ENCODE measurements at regions not wholly inside any gene's neighbourhood (a gene's known extent, or its start where the extent isn't known, plus 50 kb on each side); places are given as distances from the start of the nearest gene placed in this dataset.
"Not testable (repeated sequence)": the region's sequence is repeated elsewhere in the genome, so short reads cannot be mapped to it uniquely, and the experiment has no call there.

GRCh38 chr2:238773472-238773871 lies 74.4 kb upstream of the TWIST2 start:
- no peak for TF ChIP-seq CTCF (conservative IDR thresholded peaks at IDR 0.05; ENCODE audit: control insufficient read depth, insufficient read depth, low read depth, low read length)
- no peak for DNase-seq (ENCODE audit: low read depth)
- H3K4me3 ChIP-seq (ENCODE audit: control insufficient read depth, low read depth, low read length) = no peak overlapping the region

GRCh38 chr2:238774071-238774470 lies 73.8 kb upstream of the TWIST2 start:
- TF ChIP-seq CTCF (conservative IDR thresholded peaks at IDR 0.05; ENCODE audit: control insufficient read depth, insufficient read depth, low read depth, low read length) = no peak
- no peak overlapping the region for H3K4me3 ChIP-seq (ENCODE audit: control insufficient read depth, low read depth, low read length)
- no peak for DNase-seq (ENCODE audit: low read depth)

GRCh38 chr2:238774980-238775509 lies 72.8 kb upstream of the TWIST2 start:
- no peak overlapping the region for H3K4me3 ChIP-seq (ENCODE audit: control insufficient read depth, low read depth, low read length)
- no peak for DNase-seq (ENCODE audit: low read depth)
- no peak for TF ChIP-seq CTCF (conservative IDR thresholded peaks at IDR 0.05; ENCODE audit: control insufficient read depth, insufficient read depth, low read depth, low read length)

- no peak for TF ChIP-seq CTCF (conservative IDR thresholded peaks at IDR 0.05; ENCODE audit: control insufficient read depth, insufficient read depth, low read depth, low read length)
- H3K4me3 ChIP-seq (ENCODE audit: control insufficient read depth, low read depth, low read length) = no peak overlapping the region
- no peak for DNase-seq (ENCODE audit: low read depth)
Observed at GRCh38 chr2:238775591-238775990, 72.3 kb upstream of the TWIST2 start.

- DNase-seq (ENCODE audit: low read depth) = no peak
- H3K4me3 ChIP-seq (ENCODE audit: control insufficient read depth, low read depth, low read length) = no peak overlapping the region
- no peak for TF ChIP-seq CTCF (conservative IDR thresholded peaks at IDR 0.05; ENCODE audit: control insufficient read depth, insufficient read depth, low read depth, low read length)
Observed at GRCh38 chr2:238776003-238776760, 71.7 kb upstream of the TWIST2 start.

- H3K4me3 ChIP-seq (ENCODE audit: control insufficient read depth, low read depth, low read length) = not testable (repeated sequence)
Observed at GRCh38 chr2:238776761-238777046, 71.2 kb upstream of the TWIST2 start.

GRCh38 chr2:238777369-238778067 lies 70.4 kb upstream of the TWIST2 start:
- no peak for DNase-seq (ENCODE audit: low read depth)
- no peak overlapping the region for H3K4me3 ChIP-seq (ENCODE audit: control insufficient read depth, low read depth, low read length)
- no peak for TF ChIP-seq CTCF (conservative IDR thresholded peaks at IDR 0.05; ENCODE audit: control insufficient read depth, insufficient read depth, low read depth, low read length)

More at GRCh38 chr2:238776761-238777046, 71.2 kb upstream of the TWIST2 start:
- DNase-seq (ENCODE audit: low read depth) = not testable (repeated sequence)
